ENCODE measurements at regions not wholly inside any gene's neighbourhood (a gene's known extent, or its start where the extent isn't known, plus 50 kb on each side); places are given as distances from the start of the nearest gene placed in this dataset.

DNA sequence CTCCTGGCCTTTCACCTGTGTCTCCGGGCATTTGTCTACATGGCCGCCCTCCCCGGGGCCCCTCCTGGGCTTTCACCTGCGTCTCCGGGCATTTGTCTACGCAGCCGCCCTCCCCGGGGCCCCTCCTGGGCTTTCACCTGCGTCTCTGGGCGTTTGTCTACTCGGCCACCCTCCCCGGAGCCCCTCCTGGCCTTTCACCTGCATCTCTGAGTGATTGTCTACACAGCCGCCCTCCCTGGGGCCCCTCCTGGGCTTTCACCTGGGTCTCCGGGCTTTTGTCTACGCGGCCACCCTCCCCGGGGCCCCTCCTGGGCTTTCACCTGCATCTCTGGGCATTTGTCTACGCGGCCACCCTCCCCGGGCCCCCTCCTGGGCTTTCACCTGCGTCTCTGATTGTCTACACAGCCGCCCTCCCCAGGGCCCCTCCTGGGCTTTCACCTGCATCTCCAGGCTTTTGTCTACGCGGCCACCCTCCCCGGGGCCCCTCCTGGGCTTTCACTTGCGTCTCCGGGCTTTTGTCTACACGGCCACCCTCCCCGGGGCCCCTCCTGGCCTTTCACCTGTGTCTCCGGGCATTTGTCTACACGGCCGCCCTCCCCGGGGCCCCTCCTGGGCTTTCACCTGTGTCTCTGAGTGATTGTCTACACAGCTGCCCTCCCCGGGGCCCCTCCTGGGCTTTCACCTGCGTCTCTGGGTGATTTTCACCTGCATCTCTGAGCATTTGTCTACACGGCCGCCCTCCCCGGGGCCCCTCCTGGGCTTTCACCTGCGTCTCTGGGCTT, 68.0 kb upstream of the GALNT9 start:
- in situ Hi-C loops (cut with HindIII; ENCODE audit: low sequenced_read_pairs), result no loop called here

DNA sequence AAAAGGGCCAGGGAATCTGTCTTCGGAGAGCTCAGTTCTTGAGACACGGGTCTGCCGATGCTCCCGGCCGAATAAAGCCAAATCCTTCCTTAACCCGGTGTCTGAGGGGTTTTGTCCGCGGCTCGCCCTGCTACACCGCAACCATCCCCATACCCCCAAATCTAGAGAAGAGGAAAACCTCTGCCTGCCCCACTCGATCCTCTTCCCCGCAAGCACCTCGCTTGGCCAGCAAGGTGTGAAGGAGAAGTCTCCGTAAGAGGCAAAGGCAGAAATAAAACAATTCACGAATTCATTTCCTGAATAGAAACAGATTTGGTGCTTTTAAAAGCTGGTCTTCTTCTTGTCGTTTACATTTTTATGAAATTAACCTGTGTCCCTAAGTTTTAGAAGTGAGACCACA, 67.3 kb upstream of the GALNT9 start:
- in situ Hi-C loops (cut with HindIII; ENCODE audit: low sequenced_read_pairs), result no loop called here

DNA sequence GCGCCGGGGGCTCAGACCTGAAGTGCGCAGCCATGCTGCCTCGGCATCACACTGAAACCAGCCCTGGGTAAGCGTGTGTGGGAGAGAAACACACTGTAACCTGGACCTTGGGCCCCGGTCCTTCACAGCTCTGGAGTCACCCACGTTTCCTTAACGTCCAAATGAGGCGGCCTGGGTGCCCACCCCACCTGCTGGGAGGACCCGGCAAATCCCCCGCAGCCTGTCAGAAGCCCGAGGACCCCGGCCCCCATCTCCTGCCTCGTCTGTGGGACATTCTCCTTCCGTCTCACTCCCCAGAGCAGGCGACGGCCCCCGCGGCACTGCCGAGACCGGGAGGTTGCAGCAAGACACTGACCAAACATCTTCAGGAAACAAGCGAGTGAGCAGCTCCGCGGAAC, 66.5 kb upstream of the GALNT9 start:
- in situ Hi-C loops (cut with HindIII; ENCODE audit: low sequenced_read_pairs), result no loop called here

DNA sequence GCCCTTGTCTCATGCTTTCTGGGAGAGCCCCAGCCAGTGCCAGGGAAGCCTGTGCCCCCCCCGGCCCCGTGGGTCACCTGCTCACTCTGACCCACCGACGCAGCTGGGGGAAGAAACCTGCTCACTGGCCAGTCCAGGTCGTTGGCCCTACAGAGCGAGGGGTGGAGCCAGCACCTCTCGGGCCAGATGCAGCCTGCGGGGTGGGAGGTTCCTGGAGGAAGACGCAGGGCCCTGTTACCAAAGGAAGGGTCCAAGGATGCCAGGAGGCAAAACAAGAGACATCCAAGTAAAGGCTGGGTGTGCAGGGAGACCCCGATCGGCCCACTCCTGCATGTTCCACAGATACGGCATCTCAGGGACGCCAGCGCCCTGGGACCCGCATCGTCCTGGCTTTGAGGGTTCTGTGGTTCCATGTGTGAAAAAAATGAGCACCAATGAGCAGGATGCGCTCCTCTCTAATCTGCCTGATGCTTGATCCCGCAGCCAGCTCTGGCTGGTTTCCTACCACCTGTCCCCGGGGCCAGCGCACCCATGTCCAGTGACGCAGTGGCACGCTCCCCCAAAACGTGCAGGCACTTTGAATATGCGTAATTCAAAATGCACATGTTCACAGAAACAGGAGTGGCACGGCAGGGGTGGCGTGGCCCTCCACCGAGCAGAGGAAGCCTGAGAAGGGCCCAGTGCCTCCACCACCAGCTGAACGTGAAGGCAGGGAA, 66.0 kb upstream of the GALNT9 start:
- in situ Hi-C loops (cut with HindIII; ENCODE audit: low sequenced_read_pairs), result no loop called here

DNA sequence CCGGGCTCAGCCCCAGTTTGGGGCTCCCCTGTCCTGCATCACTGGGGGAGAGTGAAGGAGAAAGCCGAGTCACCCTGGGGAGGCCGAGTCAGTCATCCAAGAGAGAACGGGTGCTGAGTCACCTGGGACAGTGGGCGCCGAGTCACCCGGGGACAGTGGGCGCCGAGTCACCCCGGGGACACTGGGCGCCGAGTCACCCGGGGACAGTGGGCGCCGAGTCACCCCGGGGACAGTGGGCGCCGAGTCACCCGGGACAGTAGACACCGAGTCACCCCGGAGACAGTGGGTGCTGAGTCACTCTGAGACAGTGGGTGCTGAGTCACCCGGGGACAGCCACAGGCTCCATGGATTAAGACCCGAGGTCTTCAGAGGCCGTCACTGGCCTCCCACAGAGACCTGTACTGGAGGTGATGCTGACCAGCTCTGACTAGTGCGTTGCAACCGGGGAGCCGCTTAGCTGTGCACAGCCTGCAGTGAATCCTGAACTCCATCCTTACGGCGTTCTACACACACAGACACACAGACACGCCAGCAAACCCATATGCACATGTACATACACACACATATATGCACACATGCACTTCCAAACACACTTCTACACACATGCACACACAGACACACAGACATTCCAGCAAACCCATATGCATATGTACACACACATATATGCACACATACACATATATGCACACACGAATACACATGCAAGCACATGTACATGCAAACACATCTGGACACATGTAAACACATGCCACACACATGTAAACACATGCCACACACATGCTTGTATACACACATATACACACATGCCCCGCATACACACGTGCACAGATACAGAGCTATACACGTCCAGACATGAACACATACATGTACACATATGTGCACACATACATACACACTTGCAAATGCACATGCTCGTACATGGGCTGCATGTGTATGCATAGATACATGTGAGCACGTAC, 64.9 kb upstream of the GALNT9 start:
- in situ Hi-C loops (cut with HindIII; ENCODE audit: low sequenced_read_pairs), result no loop called here

DNA sequence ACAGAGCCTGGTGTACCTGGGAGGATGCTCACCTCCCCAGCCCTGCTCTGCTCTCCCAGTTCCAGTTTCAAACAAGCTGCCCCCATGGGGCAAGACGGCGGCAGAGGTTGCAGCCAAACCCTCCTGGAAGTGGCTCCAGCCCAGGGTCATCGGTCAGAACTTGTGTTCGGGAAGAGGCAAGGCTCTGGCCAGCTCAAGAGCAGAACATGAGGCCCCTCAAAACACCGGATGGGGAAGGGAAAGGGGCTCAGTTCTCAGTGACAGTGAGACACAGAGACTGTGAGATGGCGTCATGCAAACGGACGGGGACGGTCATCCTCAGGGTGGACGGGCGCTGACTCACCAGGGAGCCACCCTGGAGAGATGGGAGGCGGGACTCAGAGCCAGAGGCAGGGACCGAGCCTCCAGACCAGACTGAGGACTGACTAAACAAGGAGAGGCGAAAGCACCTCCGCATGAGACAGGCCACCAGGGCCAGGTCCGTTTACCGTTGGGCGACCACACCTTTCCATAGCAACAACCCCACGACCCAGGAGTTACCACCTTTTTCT, 63.9 kb upstream of the GALNT9 start:
- in situ Hi-C loops (cut with HindIII; ENCODE audit: low sequenced_read_pairs), result no loop called here

DNA sequence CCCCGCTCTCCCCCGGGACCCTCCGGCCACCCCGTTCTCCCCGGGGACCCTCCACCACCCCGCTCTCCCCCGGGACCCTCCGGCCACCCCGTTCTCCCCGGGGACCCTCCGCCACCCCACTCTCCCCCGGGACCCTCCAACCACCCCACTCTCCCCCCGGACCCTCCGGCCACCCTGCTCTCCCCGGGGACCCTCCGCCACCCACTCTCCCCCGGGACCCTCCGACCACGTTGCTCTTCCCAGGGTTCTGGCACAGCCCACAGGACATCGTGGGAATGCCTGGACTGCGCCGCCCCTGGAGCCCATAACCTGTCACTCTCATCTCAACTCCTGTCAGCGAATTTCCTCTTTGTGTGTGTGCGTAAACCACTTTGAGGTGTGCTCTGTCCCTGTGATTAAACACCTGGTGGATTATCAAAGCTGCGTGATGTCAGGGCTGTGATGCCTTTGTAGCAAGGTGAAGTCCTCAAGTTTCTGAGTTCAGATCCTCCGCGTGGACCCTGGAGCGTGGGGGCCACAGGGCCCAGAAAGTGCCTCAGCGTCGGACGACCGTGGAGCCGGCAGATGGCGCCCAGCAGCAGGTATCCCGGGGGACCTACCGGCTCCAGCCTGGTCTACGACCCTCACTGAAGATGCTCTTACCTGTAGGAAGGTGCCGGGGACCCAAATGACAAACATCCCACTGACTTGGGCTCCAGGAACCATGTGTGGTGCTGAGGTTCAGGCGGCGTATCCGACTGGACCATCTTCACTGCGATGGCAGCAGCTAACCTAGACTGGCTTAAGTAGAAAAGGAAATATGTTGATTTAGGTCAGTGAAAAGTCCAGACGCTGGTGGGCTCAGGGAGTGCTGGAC, 63.2 kb upstream of the GALNT9 start:
- in situ Hi-C loops (cut with HindIII; ENCODE audit: low sequenced_read_pairs), result no loop called here

DNA sequence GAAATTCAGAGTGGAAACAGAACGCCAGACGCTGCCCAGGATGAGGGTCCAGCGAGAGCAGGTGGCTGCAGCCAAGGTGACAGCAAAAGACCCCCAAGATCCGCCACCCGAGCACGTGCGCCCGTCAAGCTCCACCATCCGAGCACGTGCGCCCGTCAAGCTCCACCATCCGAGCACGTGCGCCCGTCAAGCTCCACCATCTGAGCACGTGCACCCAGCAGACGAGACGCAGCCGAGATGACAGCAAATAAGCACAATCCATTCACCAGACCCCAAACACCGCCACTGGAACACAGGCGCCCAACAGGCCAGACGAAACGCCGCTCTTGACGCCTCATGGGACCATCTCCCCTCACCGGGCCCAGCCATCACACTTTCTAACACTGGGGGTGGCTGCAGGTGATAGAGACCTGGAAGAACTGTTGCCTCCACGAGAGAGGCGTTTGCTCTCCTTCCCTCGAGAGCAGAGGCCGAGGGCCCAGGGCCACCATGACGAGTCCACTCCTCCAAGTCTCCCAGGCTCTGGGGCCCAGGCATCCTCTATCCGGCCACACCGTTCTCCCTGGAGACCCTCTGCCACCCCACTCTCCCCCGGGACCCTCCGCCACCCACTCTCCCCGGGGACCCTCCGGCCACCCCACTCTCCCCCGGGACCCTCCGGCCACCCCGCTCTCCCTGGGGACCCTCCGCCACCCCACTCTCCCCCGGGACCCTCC, 62.1 kb upstream of the GALNT9 start:
- in situ Hi-C loops (cut with HindIII; ENCODE audit: low sequenced_read_pairs), result no loop called here

DNA sequence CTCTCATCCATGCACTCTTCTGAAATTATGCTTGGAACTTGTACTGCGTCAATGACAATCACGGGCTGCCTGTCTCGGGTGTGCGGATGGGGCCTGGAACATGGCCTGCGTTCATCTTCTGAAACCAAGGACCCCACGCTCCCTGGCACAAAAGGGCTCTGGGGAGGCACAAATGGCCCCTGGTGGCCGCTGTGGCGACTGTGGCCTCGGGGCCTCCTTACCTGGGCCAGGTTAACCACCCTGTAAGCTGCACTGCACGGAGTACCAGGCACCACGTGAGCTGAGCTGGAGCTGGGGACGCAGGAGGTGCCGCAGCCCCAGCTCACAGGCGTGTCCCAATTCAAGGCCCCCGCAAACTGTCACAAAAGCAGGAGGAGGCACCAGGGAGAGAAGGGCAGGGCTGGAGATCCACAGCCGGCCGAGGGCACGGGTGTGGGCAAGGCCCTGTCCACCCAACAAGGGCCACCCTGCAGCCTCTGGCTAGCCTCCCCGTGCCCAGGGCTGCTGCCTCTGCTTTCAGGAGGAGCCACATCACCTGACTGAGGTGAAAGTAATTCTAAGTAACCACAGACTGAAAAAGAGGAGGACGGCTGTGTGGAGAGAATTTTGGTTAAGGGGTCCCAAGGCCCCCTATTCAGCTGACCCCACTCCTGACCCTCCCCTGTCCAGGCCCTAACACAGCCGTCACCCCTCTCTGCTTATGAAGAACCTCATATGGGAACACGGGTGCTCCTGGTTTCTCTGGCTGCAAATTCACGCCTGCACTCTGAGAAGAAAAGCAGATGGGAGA, 61.1 kb upstream of the GALNT9 start:
- in situ Hi-C loops (cut with HindIII; ENCODE audit: low sequenced_read_pairs), result no loop called here

DNA sequence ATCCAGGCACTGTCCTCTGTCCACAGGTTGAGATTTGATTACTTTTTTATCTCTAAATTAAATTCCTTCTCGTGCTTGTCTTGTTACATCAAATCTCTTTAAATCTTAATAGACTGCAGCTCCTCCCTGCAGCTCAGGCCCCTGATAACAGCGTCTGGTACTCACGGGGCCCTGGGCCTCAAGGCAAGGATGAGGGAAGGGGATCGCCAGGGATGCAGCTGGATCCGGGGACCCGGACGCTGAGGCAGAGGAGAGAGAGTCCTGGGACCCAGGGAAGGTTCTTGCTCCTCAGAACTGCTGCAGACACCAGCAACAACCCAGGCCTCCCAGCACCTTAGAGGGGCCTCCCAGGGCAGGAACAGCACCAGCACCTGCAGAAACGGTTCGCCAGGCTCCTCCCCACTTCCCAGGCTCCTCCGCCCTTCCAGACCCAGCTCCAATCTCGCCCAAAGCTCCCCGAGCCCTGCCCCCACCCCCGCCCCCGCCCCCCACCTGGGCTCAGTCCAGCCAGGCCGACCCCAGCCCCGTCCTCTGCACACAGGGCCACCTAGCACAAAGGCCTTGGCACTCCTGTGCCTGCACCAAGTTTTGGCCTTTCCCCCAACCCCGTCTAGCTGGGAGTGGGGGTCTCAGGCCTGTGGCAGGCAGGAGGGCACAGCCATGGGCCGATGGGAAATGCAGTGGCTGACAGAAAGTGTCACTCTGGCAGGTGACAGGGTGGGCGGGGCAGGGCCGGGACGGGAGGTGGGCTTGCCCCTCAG, 60.3 kb upstream of the GALNT9 start:
- in situ Hi-C loops (cut with HindIII; ENCODE audit: low sequenced_read_pairs), result no loop called here

DNA sequence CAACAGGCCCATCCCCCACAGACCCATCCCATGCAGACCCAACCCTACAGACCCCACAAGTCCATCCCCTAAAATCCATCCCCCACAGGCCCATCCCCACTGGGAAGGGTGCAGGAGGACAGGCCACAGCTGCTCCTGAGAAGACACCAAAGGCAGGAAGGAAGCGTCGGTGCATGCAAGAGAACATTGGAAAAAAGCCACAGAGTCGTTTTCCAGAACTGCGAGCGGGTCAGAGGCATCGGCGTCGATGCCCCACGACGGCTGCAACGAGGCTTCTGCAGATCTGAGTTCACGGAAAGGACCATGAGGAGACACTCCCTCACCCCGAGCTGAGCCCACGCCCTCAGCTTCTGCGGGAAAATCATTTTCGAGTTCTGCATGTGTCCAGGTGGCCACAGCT, 59.6 kb upstream of the GALNT9 start:
- in situ Hi-C loops (cut with HindIII; ENCODE audit: low sequenced_read_pairs), result no loop called here

DNA sequence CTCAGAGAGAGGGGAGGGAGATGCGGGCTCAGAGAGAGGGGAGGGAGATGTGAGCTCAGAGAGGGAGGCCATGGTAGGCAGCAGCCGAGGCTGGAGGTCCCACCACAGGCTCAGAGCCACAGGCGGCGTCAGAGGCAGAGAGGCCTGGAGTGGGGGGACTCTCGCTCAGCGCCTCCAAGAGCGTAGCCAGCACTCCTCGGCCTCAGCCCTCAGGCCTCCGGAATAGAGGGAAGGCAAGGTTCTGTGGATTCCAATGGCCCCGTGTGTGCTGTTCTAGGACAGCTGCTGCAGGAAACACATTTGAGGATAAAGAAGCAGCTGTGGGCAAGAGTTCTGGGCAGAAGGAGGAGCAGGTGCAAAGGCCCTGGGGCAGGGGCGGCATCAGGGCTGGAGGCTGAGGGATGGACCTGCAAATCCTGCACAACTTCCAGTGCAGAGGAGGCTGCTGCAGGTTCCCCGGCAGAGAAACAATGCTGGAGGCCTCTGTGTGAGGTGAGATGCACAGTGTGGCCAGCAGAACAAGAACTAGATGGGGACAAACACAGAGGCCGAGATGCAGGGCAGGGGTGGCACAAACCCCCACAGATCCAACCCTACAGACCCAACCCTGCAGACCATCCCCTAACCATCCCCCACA, 59.1 kb upstream of the GALNT9 start:
- in situ Hi-C loops (cut with HindIII; ENCODE audit: low sequenced_read_pairs), result no loop called here

DNA sequence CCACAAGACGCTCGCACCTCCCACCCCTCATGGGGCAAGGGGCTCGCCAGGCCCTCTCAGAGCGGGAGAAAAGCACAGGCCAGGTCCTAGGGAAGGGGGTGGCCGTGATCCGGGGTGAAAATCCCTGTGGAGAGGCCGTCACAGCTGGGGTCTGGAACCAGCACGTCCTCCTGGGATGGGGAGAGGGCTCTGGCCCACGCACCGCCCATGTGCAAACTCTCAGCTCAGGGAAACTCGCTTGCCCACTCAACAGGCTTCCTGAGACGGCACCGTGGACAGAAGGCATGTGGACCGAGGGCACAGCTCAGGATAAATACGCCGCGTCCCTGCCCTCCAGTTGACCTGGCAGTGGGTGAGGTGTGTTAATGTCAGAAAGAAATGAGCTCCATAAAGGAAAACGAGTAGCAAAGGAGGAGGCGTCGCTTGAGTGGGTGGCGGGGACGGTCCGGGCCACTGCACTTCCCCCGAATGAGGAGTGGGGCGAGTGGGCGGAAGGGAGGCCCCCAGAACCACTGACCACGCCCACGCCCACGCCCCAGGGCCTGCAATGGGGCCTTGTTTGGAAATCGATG, 57.6 kb upstream of the GALNT9 start:
- in situ Hi-C loops (cut with HindIII; ENCODE audit: low sequenced_read_pairs), result no loop called here

DNA sequence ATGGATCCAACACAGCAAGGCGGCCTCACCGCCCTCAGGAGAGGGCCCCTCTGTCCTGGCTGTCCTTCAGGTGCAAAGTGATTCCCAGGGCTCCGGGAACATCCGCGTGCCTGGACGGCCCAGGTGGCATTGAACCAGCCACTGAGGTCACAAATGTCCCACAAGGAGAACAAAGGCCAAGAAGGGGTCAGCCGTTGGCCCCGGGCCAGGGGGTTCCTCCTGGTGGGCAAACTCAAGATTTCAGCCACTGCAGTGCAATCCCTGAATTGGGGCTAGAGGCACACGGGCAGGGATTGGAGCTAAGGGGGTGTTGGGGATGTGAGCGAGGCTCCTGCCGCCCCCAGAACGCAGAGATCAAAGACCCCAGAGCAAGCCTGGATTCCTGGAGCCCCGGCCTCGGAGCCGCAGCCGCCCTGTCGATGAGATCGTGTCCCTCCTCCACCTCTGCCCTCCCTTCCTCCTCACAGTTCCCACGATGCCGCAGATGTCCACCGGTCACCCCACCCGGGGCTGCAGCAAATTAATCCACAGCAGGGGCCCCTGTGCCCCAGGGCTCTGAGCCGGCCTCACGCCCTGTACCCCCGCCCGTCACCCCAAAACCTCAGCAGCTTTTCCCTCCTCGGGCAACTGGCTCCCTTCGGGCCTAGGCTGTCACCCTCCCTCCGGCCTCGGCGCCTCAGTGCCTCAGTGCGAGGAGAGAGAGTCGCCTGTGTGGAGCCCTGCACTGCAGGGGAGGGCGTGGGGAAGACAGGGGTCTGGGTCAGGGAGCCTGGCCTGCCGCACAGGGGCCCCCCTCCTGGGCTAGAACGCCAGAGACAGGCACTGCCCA, 56.7 kb upstream of the GALNT9 start:
- in situ Hi-C loops (cut with HindIII; ENCODE audit: low sequenced_read_pairs), result no loop called here

DNA sequence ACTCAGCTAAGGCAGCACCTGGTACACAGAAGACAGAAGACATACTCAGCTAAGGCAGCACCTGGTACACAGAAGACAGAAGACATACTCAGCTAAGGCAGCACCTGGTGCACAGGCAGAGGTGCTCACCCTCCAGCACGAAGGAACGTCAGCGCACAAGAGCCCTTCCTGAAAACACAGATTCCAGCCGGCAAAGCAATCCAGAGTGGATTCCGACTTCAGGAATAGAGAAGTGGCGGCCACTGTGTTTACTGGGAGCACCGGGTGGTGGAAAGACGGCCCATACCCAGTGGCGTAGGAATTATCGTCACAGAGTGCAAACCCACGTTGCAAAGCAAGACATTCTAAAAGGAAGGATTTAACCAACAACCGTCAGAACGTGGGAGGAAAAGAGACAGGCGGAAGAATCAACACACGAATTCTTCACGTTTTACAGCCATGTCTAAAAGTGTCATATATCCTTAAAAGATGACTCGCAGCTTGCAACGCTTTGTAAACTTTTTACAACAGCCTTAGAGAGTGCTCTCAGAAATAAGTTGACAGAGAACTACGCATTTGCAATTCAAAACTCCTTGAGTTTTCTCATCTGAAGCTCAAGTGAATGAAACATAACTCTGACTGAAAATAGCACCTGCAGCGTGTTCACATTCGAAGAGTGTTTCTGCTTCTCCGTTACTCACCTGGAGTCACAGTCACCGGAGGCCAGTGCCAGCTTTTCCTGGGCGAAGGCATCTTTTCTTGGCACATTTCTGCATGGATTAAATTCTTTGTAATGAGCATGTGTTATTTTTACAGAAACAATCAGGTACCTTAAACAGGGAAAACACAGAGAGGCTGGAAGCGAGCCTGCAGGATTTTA, 55.8 kb upstream of the GALNT9 start:
- in situ Hi-C loops (cut with HindIII; ENCODE audit: low sequenced_read_pairs), result no loop called here
